IMR-90 (cell line): ENCODE measurements at regions not wholly inside any gene's neighbourhood (a gene's known extent, or its start where the extent isn't known, plus 50 kb on each side); places are given as distances from the start of the nearest gene placed in this dataset.
"Not testable (repeated sequence)": the region's sequence is repeated elsewhere in the genome, so short reads cannot be mapped to it uniquely, and the experiment has no call there.

Experiments
- ATAC-seq: fragments of 200-7000 bp; cut with Tn5 transposase; 2 replicates; pipeline ENCODE4 v1.9.1; 2020; ENCODE audit warnings: low read depth, mild to moderate bottlenecking, moderate library complexity
- BruUV-seq: library from RNA; stranded (reverse); fragments of 400-500 nt; replicated peaks from 2 replicates; lab custom pipeline; 2021; lab: Mats Ljungman, UMichigan
- CTCF ChIA-PET: fragments of 300-600 bp; formaldehyde crosslinking; extraction: SDS; loops from one replicate; lab custom pipeline; 2021; ENCODE audit warnings: antibody characterized with exemption; lab: Yijun Ruan, JAX
- POLR2A ChIA-PET: fragments of 300-600 bp; sonication (Branson Sonifier 250); formaldehyde crosslinking; loops from one replicate; lab custom pipeline; 2022; ENCODE audit warnings: antibody characterized with exemption; ENCODE audit not compliant: unreplicated experiment; lab: Charles Lee
- DNase-seq: peaks from one replicate; pipeline ENCODE4 v3.0.0; 2013
- H2AFZ ChIP-seq: replicated peaks from 2 replicates; pipeline ENCODE3; 2013; ENCODE audit warnings: low read length, mild to moderate bottlenecking; ENCODE audit not compliant: poor library complexity
- H2AK5ac ChIP-seq: 2 replicates; pipeline ENCODE4 v1.6.1; 2013; ENCODE audit warnings: low read depth, low read length, inconsistent platforms
- H2AK9ac ChIP-seq: replicated peaks from 2 replicates; pipeline ENCODE3; 2013; ENCODE audit warnings: mild to moderate bottlenecking, low read depth, low read length, moderate library complexity; ENCODE audit not compliant: poor library complexity
- H2BK120ac ChIP-seq: 2 replicates; pipeline ENCODE4 v1.6.1; 2013; ENCODE audit warnings: low read depth, low read length, inconsistent platforms
- H2BK15ac ChIP-seq: 3 replicates; pipeline ENCODE4 v1.6.1; 2013; ENCODE audit warnings: low read depth, low read length, inconsistent platforms
- H2BK20ac ChIP-seq: 2 replicates; pipeline ENCODE4 v1.6.1; 2013; ENCODE audit warnings: low read depth, mild to moderate bottlenecking, inconsistent platforms, low read length, moderate library complexity
- H2BK5ac ChIP-seq: 2 replicates; pipeline ENCODE4 v1.6.1; 2013; ENCODE audit warnings: mild to moderate bottlenecking, low read depth, low read length, inconsistent platforms; ENCODE audit not compliant: poor library complexity, severe bottlenecking
- H3K14ac ChIP-seq: replicated peaks from 2 replicates; pipeline ENCODE4 v1.6.1; 2013; ENCODE audit warnings: low read depth, low read length, inconsistent platforms
- H3K18ac ChIP-seq: 2 replicates; pipeline ENCODE4 v1.6.1; 2013; ENCODE audit warnings: low read depth, low read length, control low read depth
- H3K23ac ChIP-seq: 2 replicates; pipeline ENCODE4 v1.6.1; 2013; ENCODE audit warnings: low read depth, low read length, inconsistent platforms
- H3K27ac ChIP-seq: 2 replicates; pipeline ENCODE4 v1.5.1; 2013; ENCODE audit warnings: mild to moderate bottlenecking, control low read depth, low read length; ENCODE audit not compliant: insufficient read depth
- H3K27me3 ChIP-seq: 2 replicates; pipeline ENCODE4 v1.6.1; 2013; ENCODE audit warnings: low read length; ENCODE audit not compliant: control insufficient read depth, insufficient read depth
- H3K36me3 ChIP-seq: 2 replicates; pipeline ENCODE4 v1.6.1; 2013; ENCODE audit warnings: low read length, mixed read lengths; ENCODE audit not compliant: control insufficient read depth, insufficient read depth
- H3K4ac ChIP-seq: 2 replicates; pipeline ENCODE4 v1.6.1; 2013; ENCODE audit warnings: low read depth, low read length, inconsistent platforms
- H3K4me1 ChIP-seq: 2 replicates; pipeline ENCODE4 v1.6.1; 2013; ENCODE audit warnings: low read length, mixed read lengths; ENCODE audit not compliant: control insufficient read depth, insufficient read depth
- H3K4me2 ChIP-seq: 2 replicates; pipeline ENCODE4 v1.6.1; 2013; ENCODE audit warnings: low read depth, mild to moderate bottlenecking, control low read depth, low read length, moderate library complexity
- H3K4me3 ChIP-seq: 2 replicates; pipeline ENCODE4 v1.5.1; 2013; ENCODE audit warnings: low read depth, mild to moderate bottlenecking, control low read depth, low read length, moderate library complexity; ENCODE audit not compliant: insufficient read depth
- H3K56ac ChIP-seq: 2 replicates; pipeline ENCODE4 v1.6.1; 2013; ENCODE audit warnings: low read length, inconsistent platforms; ENCODE audit not compliant: insufficient read depth; ENCODE audit errors: extremely low read depth
- H3K79me1 ChIP-seq, 2 experiments: 2 replicates each; pipeline ENCODE4 v1.6.1; 2013; ENCODE audit warnings: low read length in 2 of 2, inconsistent platforms in 1 of 2, low read depth in 1 of 2
- H3K9ac ChIP-seq: 2 replicates; pipeline ENCODE4 v1.6.1; 2013; ENCODE audit warnings: low read depth, low read length, control low read depth
- H3K9me1 ChIP-seq: 2 replicates; pipeline ENCODE4 v1.6.1; 2013; ENCODE audit warnings: low read length, inconsistent platforms; ENCODE audit not compliant: insufficient read depth
- H3K9me3 ChIP-seq: 2 replicates; pipeline ENCODE4 v1.6.1; 2013; ENCODE audit warnings: low read length; ENCODE audit not compliant: control insufficient read depth, insufficient read depth
- H4K20me1 ChIP-seq: 2 replicates; pipeline ENCODE4 v1.6.1; 2013; ENCODE audit warnings: low read length, inconsistent platforms; ENCODE audit not compliant: insufficient read depth
- H4K5ac ChIP-seq: 2 replicates; pipeline ENCODE4 v1.6.1; 2013; ENCODE audit warnings: mild to moderate bottlenecking, low read depth, low read length, control low read depth
- H4K8ac ChIP-seq, 2 experiments: 2 replicates each; pipeline ENCODE4 v1.6.1; 2013; ENCODE audit warnings: low read depth in 2 of 2, low read length in 2 of 2, control low read depth in 1 of 2, inconsistent platforms in 1 of 2
- H4K91ac ChIP-seq: 2 replicates; pipeline ENCODE4 v1.6.1; 2013; ENCODE audit warnings: low read depth, low read length, inconsistent platforms; ENCODE audit not compliant: insufficient read depth
- WGBS, 2 experiments: methylation state at CpG; one replicate each; pipeline versions ENCODE4 v1.1.5 to v1.1.7; 2013; ENCODE audit warnings: missing lambda C conversion rate in 2 of 2; ENCODE audit not compliant: insufficient read length in 1 of 2; ENCODE audit errors: extremely low coverage in 2 of 2; 5-methylcytosine and 5-hydroxymethylcytosine counted together
- dilution Hi-C: fragments of 300-500 bp; cut with HindIII; formaldehyde crosslinking; loops from one replicate; pipeline ENCODE4 v1.14.3; 2018; ENCODE audit warnings: low sequenced_read_pairs; ENCODE audit not compliant: unreplicated experiment
- in situ Hi-C: fragments of 300-500 bp; cut with MboI; formaldehyde crosslinking; loops from 3 replicates; pipeline ENCODE4 v1.14.3; 2019; ENCODE audit warnings: low sequenced_read_pairs, inconsistent platforms, mixed read lengths
- intact Hi-C: fragments of 100-400 bp; cut with micrococcal nuclease; formaldehyde crosslinking; loops from 2 replicates; pipeline ENCODE4 v1.10.0; 2022

GRCh38 chr13:54130931-54131330 lies 1102.3 kb downstream of the OLFM4 start:
- H2AK9ac ChIP-seq, H3K23ac ChIP-seq, H4K8ac ChIP-seq, H2BK5ac ChIP-seq, in situ Hi-C loops, H2BK20ac ChIP-seq, H3K14ac ChIP-seq, H4K5ac ChIP-seq, H3K4ac ChIP-seq, H2AK5ac ChIP-seq, H3K9me1 ChIP-seq, BruUV-seq, H3K36me3 ChIP-seq, H3K4me1 ChIP-seq, H4K91ac ChIP-seq, POLR2A ChIA-PET, H2BK15ac ChIP-seq, H2AFZ ChIP-seq, ATAC-seq, H3K9ac ChIP-seq, CTCF ChIA-PET, H2BK120ac ChIP-seq, intact Hi-C loops, H3K18ac ChIP-seq, H3K27ac ChIP-seq, H3K4me2 ChIP-seq, H3K79me1 ChIP-seq, H3K4me3 ChIP-seq, DNase-seq, H3K9me3 ChIP-seq, H3K56ac ChIP-seq, dilution Hi-C loops, H3K27me3 ChIP-seq, H4K20me1 ChIP-seq: not testable (repeated sequence)
- WGBS, 2 experiments = 30% methylated on average over 2 of the region's 9 CpGs; no CpG with 5 or more reads in 1 of the 2 experiments

GRCh38 chr13:54131433-54131832 lies 1102.8 kb downstream of the OLFM4 start:
- BruUV-seq, H3K9ac ChIP-seq, CTCF ChIA-PET, H2BK5ac ChIP-seq, H3K9me1 ChIP-seq, H3K27ac ChIP-seq, H2AK5ac ChIP-seq, H3K4me3 ChIP-seq, H3K36me3 ChIP-seq, dilution Hi-C loops, H4K5ac ChIP-seq, H3K27me3 ChIP-seq, H3K79me1 ChIP-seq, H4K8ac ChIP-seq, H2BK20ac ChIP-seq, H2BK120ac ChIP-seq, H3K4me1 ChIP-seq, H3K18ac ChIP-seq, H3K56ac ChIP-seq, H2AFZ ChIP-seq, H3K14ac ChIP-seq, H2BK15ac ChIP-seq, H3K4me2 ChIP-seq, ATAC-seq, in situ Hi-C loops, H4K91ac ChIP-seq, H3K23ac ChIP-seq, H2AK9ac ChIP-seq, H3K4ac ChIP-seq, H4K20me1 ChIP-seq, H3K9me3 ChIP-seq, DNase-seq, POLR2A ChIA-PET, intact Hi-C loops: not testable (repeated sequence)
- 14% methylated on average over 1 of the region's 3 CpGs; no CpG with 5 or more reads in 1 of the 2 experiments for WGBS, 2 experiments
